Psoas muscle (tissue), 7 donors: ENCODE measurements at regions not wholly inside any gene's neighbourhood (a gene's known extent, or its start where the extent isn't known, plus 50 kb on each side); places are given as distances from the start of the nearest gene placed in this dataset.

ENCODE experiments used
- ATAC-seq, 4 donors: fragments of 200-7000 bp; cut with Tn5 transposase; one replicate each; pipeline ENCODE4 v1.9.1; 2020; ENCODE audit warnings: moderate library complexity in 3 of 4, mild to moderate bottlenecking in 2 of 4
- DNase-seq, 2 donors: peaks; one replicate each; pipeline ENCODE4 v3.0.0-alpha.2; 2020
- H3K27ac ChIP-seq: fragments of 200-600 bp; one replicate; pipeline ENCODE4 v1.8.0; 2022
- H3K27me3 ChIP-seq, 3 donors: fragments of 200-600 bp in 1 of 3; one replicate each; pipeline versions ENCODE4 v1.6.1 to v1.8.0; 2013 to 2022; ENCODE audit warnings: low read length in 2 of 3, mild to moderate bottlenecking in 2 of 3, moderate library complexity in 1 of 3; ENCODE audit not compliant: insufficient read depth in 3 of 3
- H3K36me3 ChIP-seq, 2 donors: fragments of 200-600 bp in 1 of 2; one replicate each; pipeline versions ENCODE4 v1.6.1 to v1.8.0; 2013 to 2022; ENCODE audit warnings: low read depth in 1 of 2, mild to moderate bottlenecking in 1 of 2, moderate library complexity in 1 of 2; ENCODE audit not compliant: insufficient read depth in 1 of 2
- H3K4me1 ChIP-seq: fragments of 200-600 bp; one replicate; pipeline ENCODE4 v1.8.0; 2022
- H3K4me3 ChIP-seq: fragments of 200-600 bp; one replicate; pipeline ENCODE4 v1.8.0; 2022; ENCODE audit warnings: mild to moderate bottlenecking
- H3K9me3 ChIP-seq: fragments of 200-600 bp; one replicate; pipeline ENCODE4 v1.8.0; 2022
- CTCF ChIP-seq: fragments of 200-600 bp; IDR thresholded peaks from one replicate; pipeline ENCODE4 v1.8.0; 2022; ENCODE audit warnings: antibody characterized with exemption
- WGBS, 3 donors: extraction: QIAGEN DNeasy Blood & Tissue Kit; methylation state at CpG; one replicate each; pipeline versions ENCODE4 v1.1.6 to v1.1.7; 2013; 5-methylcytosine and 5-hydroxymethylcytosine counted together
- intact Hi-C, 2 donors: fragments of 100-400 bp; cut with DNase I; formaldehyde crosslinking; loops; one replicate each; pipeline versions ENCODE4 v1.11.0 to v1.14.2; 2022
- donor health status: healthy with polysubstance abuse.
- donor health status: DM: no; HTN: no; CAD: no; lungs with moderate emphysema.
- donor health status: Bipolar disorder and iron deficiency.
- donor health status: healthy.
- donor health status: DM: yes; HTN: yes; CAD: no.
- donor health status: DM: no; HTN: no; CAD: no.
- donor health status: DM: yes; HTN: yes; CAD: no.

- Histone ChIP-seq H3K4me3 (no peak overlapping the region), H3K27ac (no peak overlapping the region), H3K9me3 (no peaks in the 10 kb centered on the region), H3K36me3 (no peaks in the 10 kb centered on the region), H3K27me3 (no peaks in the 10 kb centered on the region), H3K4me1 (no peaks in the 10 kb centered on the region)
- ATAC-seq (no peak), DNase-seq (no peak)
- no peak for TF ChIP-seq CTCF
- 31 to 39% (median 34%) methylated on average over 3 of the region's 3 CpGs for WGBS, 3 donors
- intact Hi-C loops: no loop called here
Observed at GRCh38 chr16:61042737-61043136, 993.5 kb downstream of the CDH8 start.

- H3K4me3 ChIP-seq: no peak overlapping the region
- TF ChIP-seq CTCF: no peak
- ATAC-seq: no peak
- H3K36me3 ChIP-seq: no peaks in the 10 kb centered on the region
- H3K27ac ChIP-seq: no peak overlapping the region
- 89 to 95% (median 90%) methylated on average over 8 of the region's 8 CpGs for WGBS, 3 donors
- H3K4me1 ChIP-seq: no peaks in the 10 kb centered on the region
- no peaks in the 10 kb centered on the region for H3K27me3 ChIP-seq
- intact Hi-C loops: no loop called here
- no peak for DNase-seq
- H3K9me3 ChIP-seq: no peaks in the 10 kb centered on the region
Observed at GRCh38 chr16:61030616-61031015, 1005.6 kb downstream of the CDH8 start.

GRCh38 chr16:61024180-61024900 lies 1011.9 kb downstream of the CDH8 start:
- no peak for DNase-seq
- Histone ChIP-seq H3K27ac (no peak overlapping the region), H3K4me1 (no peaks in the 10 kb centered on the region), H3K9me3 (no peaks in the 10 kb centered on the region), H3K4me3 (no peak overlapping the region), H3K27me3 (no peaks in the 10 kb centered on the region), H3K36me3 (no peaks in the 10 kb centered on the region)
- no peak for ATAC-seq
- TF ChIP-seq CTCF: no peak
- intact Hi-C loops: no loop called here
- WGBS, 3 donors: 29 to 44% (median 38%) methylated on average over 3 of the region's 3 CpGs

GRCh38 chr16:61014869-61015268 lies 1021.4 kb downstream of the CDH8 start:
- H3K27me3 ChIP-seq: no peaks in the 10 kb centered on the region
- DNase-seq: no peak
- WGBS, 3 donors: 71 to 86% (median 82%) methylated on average over 6 of the region's 6 CpGs
- no peak for TF ChIP-seq CTCF
- no peaks in the 10 kb centered on the region for H3K9me3 ChIP-seq
- ATAC-seq: no peak
- no peak overlapping the region for H3K27ac ChIP-seq
- no peak overlapping the region for H3K4me3 ChIP-seq
- intact Hi-C loops: no loop called here
- no peaks in the 10 kb centered on the region for H3K4me1 ChIP-seq
- no peaks in the 10 kb centered on the region for H3K36me3 ChIP-seq

- no peak overlapping the region for H3K27ac ChIP-seq
- TF ChIP-seq CTCF: no peak
- no peaks in the 10 kb centered on the region for H3K27me3 ChIP-seq
- WGBS, 3 donors: 63 to 70% (median 67%) methylated on average over 8 of the region's 8 CpGs
- no peaks in the 10 kb centered on the region for H3K4me1 ChIP-seq
- H3K4me3 ChIP-seq: no peak overlapping the region
- intact Hi-C loops: no loop called here
- DNase-seq: no peak
- no peak for ATAC-seq
- H3K36me3 ChIP-seq: no peaks in the 10 kb centered on the region
- no peaks in the 10 kb centered on the region for H3K9me3 ChIP-seq
Observed at GRCh38 chr16:61007694-61008093, 1028.5 kb downstream of the CDH8 start.
